ENCODE measurements at regions not wholly inside any gene's neighbourhood (a gene's known extent, or its start where the extent isn't known, plus 50 kb on each side); places are given as distances from the start of the nearest gene placed in this dataset.

GRCh38 chr3:64369390-64369789, 144.1 kb upstream of the PRICKLE2 start:
- TF ChIP-seq EZH2 (IDR thresholded peaks at IDR 0.05; ENCODE audit: low read length, missing control alignments) (no peak), CTCF (conservative IDR thresholded peaks at IDR 0.05 in 1 of 2, IDR thresholded peaks at IDR 0.05 in 1 of 2; ENCODE audit: low read depth in 1 of 2, low read length in 2 of 2) (no peak)
